ENCODE measurements at regions not wholly inside any gene's neighbourhood (a gene's known extent, or its start where the extent isn't known, plus 50 kb on each side); places are given as distances from the start of the nearest gene placed in this dataset.

DNA sequence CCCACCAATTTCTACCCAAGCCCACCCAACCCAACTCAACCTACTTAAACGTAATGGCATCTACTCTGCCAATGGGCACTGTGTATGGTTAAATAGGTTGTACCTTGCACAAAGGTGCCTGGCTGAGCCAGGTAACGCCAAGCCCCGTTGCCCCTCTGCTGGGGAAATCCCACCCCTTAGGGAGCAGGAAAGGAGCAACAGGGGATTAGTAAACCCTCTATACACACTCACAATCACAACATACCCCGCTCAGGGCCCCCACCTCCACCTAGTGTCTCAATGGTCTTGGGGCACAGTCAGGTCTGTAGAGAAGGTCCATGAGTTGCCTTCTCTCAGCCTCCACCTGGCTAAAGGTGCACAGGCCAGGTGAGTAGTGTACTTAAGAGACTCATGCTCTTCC lies 74.3 kb upstream of the PCBD1 start:
- no peaks in the 10 kb centered on the region for H3K4me1 ChIP-seq (ENCODE audit: control insufficient read depth, insufficient read depth, low read length)
- H3K36me3 ChIP-seq (ENCODE audit: control insufficient read depth in 2 of 2, insufficient read depth in 1 of 2, low read length in 2 of 2) = no peaks in the 10 kb centered on the region

DNA sequence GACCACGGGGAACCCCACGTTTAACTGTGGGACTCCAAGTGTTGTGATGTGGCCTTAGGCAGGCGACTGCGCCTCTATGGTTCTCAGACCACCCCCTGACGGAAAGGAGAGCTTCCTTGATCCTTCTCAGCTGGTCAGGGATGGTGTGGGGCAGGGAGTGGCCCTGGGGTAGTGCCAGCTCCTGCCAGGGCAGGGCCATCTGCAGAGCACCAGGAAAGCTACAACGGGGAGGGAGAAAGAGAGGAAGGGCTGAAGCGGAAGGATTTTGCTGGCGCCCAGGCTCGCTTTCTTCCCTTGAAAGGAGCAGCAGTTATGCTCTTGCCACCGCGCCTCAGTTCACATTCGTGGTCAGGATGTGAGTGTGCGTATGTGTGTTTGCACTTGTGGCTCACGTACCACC lies 74.9 kb upstream of the PCBD1 start:
- TF ChIP-seq ZNF155 (tag by site-specific recombination; IDR thresholded peaks at IDR 0.05) (no peak), ZNF223 (tag by site-specific recombination; IDR thresholded peaks at IDR 0.05) (no peak), ZNF792 (tag by site-specific recombination; IDR thresholded peaks at IDR 0.05) (no peak), ZNF10 (tag by site-specific recombination; IDR thresholded peaks at IDR 0.05) (no peak), ZNF76 (tag by site-specific recombination; IDR thresholded peaks at IDR 0.05; ENCODE audit: borderline replicate concordance, low read depth) (no peak)
- TF ChIP-seq, protein P1, sequence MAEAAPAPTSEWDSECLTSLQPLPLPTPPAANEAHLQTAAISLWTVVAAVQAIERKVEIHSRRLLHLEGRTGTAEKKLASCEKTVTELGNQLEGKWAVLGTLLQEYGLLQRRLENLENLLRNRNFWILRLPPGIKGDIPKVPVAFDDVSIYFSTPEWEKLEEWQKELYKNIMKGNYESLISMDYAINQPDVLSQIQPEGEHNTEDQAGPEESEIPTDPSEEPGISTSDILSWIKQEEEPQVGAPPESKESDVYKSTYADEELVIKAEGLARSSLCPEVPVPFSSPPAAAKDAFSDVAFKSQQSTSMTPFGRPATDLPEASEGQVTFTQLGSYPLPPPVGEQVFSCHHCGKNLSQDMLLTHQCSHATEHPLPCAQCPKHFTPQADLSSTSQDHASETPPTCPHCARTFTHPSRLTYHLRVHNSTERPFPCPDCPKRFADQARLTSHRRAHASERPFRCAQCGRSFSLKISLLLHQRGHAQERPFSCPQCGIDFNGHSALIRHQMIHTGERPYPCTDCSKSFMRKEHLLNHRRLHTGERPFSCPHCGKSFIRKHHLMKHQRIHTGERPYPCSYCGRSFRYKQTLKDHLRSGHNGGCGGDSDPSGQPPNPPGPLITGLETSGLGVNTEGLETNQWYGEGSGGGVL (tag by site-specific recombination; IDR thresholded peaks at IDR 0.05) = no peak
- TF ChIP-seq, protein P2, sequence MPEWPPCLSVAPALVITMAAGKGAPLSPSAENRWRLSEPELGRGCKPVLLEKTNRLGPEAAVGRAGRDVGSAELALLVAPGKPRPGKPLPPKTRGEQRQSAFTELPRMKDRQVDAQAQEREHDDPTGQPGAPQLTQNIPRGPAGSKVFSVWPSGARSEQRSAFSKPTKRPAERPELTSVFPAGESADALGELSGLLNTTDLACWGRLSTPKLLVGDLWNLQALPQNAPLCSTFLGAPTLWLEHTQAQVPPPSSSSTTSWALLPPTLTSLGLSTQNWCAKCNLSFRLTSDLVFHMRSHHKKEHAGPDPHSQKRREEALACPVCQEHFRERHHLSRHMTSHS (tag by site-specific recombination; IDR thresholded peaks at IDR 0.05) = no peak
- ChIA-PET POLR2A (no interaction called here), CTCF (no interaction called here)
- Histone ChIP-seq H3K4me3 (ENCODE audit: low read depth, low read length) (no peak overlapping the region), H3K36me3 (ENCODE audit: control insufficient read depth in 2 of 2, insufficient read depth in 1 of 2, low read length in 2 of 2) (no peaks in the 10 kb centered on the region), H3K9me3 (ENCODE audit: control insufficient read depth, insufficient read depth, low read depth, low read length) (no peaks in the 10 kb centered on the region), H3K4me1 (ENCODE audit: control insufficient read depth, insufficient read depth, low read length) (no peaks in the 10 kb centered on the region), H3K27ac (ENCODE audit: extremely low read depth, low read depth, low read length) (no peak overlapping the region)

More for the DNA sequence above, 74.3 kb upstream of the PCBD1 start:
- H3K27ac ChIP-seq (ENCODE audit: extremely low read depth, low read depth, low read length) = no peak overlapping the region
- POLR2A ChIA-PET = no interaction called here
- CTCF ChIA-PET = no interaction called here
- no peak for TF ChIP-seq RBAK (tag by site-specific recombination; IDR thresholded peaks at IDR 0.05)
- no peak for TF ChIP-seq ZNF426 (tag by site-specific recombination; IDR thresholded peaks at IDR 0.05)
- TF ChIP-seq, protein P3, sequence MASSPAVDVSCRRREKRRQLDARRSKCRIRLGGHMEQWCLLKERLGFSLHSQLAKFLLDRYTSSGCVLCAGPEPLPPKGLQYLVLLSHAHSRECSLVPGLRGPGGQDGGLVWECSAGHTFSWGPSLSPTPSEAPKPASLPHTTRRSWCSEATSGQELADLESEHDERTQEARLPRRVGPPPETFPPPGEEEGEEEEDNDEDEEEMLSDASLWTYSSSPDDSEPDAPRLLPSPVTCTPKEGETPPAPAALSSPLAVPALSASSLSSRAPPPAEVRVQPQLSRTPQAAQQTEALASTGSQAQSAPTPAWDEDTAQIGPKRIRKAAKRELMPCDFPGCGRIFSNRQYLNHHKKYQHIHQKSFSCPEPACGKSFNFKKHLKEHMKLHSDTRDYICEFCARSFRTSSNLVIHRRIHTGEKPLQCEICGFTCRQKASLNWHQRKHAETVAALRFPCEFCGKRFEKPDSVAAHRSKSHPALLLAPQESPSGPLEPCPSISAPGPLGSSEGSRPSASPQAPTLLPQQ (tag by site-specific recombination; IDR thresholded peaks at IDR 0.05) = no peak
- TF ChIP-seq REPIN1 (tag by site-specific recombination; IDR thresholded peaks at IDR 0.05; ENCODE audit: low read depth) = no peak
- TF ChIP-seq BCL11B (tag by site-specific recombination; IDR thresholded peaks at IDR 0.05; ENCODE audit: low read depth) = no peak
- TF ChIP-seq, protein P4, sequence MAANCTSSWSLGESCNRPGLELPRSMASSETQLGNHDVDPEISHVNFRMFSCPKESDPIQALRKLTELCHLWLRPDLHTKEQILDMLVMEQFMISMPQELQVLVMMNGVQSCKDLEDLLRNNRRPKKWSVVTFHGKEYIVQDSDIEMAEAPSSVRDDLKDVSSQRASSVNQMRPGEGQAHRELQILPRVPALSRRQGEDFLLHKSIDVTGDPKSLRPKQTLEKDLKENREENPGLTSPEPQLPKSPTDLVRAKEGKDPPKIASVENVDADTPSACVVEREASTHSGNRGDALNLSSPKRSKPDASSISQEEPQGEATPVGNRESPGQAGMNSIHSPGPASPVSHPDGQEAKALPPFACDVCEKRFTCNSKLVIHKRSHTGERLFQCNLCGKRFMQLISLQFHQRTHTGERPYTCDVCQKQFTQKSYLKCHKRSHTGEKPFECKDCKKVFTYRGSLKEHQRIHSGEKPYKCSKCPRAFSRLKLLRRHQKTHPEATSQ (tag by site-specific recombination; IDR thresholded peaks at IDR 0.05) = no peak
- TF ChIP-seq, protein P5, sequence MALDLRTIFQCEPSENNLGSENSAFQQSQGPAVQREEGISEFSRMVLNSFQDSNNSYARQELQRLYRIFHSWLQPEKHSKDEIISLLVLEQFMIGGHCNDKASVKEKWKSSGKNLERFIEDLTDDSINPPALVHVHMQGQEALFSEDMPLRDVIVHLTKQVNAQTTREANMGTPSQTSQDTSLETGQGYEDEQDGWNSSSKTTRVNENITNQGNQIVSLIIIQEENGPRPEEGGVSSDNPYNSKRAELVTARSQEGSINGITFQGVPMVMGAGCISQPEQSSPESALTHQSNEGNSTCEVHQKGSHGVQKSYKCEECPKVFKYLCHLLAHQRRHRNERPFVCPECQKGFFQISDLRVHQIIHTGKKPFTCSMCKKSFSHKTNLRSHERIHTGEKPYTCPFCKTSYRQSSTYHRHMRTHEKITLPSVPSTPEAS (tag by site-specific recombination; IDR thresholded peaks at IDR 0.05) = no peak
- TF ChIP-seq ZNF2 (tag by site-specific recombination; IDR thresholded peaks at IDR 0.05) = no peak
- no peak for TF ChIP-seq ZNF654 (tag by site-specific recombination; IDR thresholded peaks at IDR 0.05; ENCODE audit: low read depth)
- no peak for TF ChIP-seq HOXC10 (CRISPR knock-in tag; IDR thresholded peaks at IDR 0.05)
- no peak for TF ChIP-seq YY1 (tag by site-specific recombination; IDR thresholded peaks at IDR 0.05)
- no peak for TF ChIP-seq ZNF48 (tag by site-specific recombination; IDR thresholded peaks at IDR 0.05)
- TF ChIP-seq, protein P6, sequence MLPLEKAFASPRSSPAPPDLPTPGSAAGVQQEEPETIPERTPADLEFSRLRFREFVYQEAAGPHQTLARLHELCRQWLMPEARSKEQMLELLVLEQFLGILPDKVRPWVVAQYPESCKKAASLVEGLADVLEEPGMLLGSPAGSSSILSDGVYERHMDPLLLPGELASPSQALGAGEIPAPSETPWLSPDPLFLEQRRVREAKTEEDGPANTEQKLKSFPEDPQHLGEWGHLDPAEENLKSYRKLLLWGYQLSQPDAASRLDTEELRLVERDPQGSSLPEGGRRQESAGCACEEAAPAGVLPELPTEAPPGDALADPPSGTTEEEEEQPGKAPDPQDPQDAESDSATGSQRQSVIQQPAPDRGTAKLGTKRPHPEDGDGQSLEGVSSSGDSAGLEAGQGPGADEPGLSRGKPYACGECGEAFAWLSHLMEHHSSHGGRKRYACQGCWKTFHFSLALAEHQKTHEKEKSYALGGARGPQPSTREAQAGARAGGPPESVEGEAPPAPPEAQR (tag by site-specific recombination; IDR thresholded peaks at IDR 0.05) = no peak
- TF ChIP-seq SETDB1 (IDR thresholded peaks at IDR 0.05; ENCODE audit: insufficient read length, low read length) = no peak
- no peak for TF ChIP-seq MYNN (tag by site-specific recombination; IDR thresholded peaks at IDR 0.05; ENCODE audit: borderline replicate concordance)
- TF ChIP-seq ZNF664 (tag by site-specific recombination; IDR thresholded peaks at IDR 0.05) = no peak
- no peaks in the 10 kb centered on the region for H3K9me3 ChIP-seq (ENCODE audit: control insufficient read depth, insufficient read depth, low read depth, low read length)
- H3K4me3 ChIP-seq (ENCODE audit: low read depth, low read length) = no peak overlapping the region

Data from HEK293 (cell line).